ENCODE measurements at regions not wholly inside any gene's neighbourhood (a gene's known extent, or its start where the extent isn't known, plus 50 kb on each side); places are given as distances from the start of the nearest gene placed in this dataset.

DNA sequence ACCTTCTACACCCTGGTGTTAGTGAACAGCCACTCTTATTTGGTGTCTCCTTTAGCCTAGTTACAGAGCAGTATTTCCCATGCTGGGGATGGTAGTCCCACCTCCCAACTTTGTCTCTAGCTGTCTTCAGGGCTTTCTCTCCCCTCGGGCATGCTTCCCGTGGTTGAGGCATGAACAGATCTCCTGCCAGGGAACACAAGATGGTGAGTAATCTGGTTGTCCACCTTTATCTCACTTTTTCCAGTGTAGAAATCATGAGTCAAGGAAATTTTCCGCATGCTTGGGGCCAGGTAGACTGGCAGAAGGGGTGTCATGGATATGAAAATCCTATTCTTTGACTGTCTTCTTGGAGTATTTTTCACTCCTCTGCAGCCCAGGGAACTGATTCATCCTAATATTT is 532.9 kb downstream of the ANXA1 start:
- no peak overlapping the region for H3K4me3 ChIP-seq (ENCODE audit: low read depth, low read length)
- TF ChIP-seq, protein P1, sequence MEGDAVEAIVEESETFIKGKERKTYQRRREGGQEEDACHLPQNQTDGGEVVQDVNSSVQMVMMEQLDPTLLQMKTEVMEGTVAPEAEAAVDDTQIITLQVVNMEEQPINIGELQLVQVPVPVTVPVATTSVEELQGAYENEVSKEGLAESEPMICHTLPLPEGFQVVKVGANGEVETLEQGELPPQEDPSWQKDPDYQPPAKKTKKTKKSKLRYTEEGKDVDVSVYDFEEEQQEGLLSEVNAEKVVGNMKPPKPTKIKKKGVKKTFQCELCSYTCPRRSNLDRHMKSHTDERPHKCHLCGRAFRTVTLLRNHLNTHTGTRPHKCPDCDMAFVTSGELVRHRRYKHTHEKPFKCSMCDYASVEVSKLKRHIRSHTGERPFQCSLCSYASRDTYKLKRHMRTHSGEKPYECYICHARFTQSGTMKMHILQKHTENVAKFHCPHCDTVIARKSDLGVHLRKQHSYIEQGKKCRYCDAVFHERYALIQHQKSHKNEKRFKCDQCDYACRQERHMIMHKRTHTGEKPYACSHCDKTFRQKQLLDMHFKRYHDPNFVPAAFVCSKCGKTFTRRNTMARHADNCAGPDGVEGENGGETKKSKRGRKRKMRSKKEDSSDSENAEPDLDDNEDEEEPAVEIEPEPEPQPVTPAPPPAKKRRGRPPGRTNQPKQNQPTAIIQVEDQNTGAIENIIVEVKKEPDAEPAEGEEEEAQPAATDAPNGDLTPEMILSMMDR (conservative IDR thresholded peaks at IDR 0.05; ENCODE audit: low read depth, low read length): no peak
- DNase-seq (ENCODE audit: low read depth): peak; percentile 61

DNA sequence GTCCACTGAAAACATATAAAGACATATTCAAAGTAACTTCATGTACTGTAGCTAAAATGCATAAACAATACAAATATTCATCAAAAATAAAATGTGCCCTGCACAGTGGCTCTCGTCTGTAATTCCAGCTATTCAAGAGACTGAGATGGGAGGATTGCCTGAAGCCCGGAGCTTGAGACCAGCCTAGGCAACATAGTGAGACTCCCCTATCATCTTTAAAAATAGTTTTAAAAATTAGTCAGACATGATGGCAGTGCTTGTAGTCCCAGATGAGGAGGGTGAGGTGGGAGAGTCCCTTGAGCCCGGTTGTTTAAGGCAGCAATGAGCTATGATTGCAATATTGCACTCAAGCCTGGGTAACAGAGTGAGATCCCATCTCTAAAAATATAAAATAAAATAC is 534.1 kb downstream of the ANXA1 start:
- TF ChIP-seq, protein P1 (conservative IDR thresholded peaks at IDR 0.05; ENCODE audit: low read depth, low read length): no peak
- no peak overlapping the region for H3K4me3 ChIP-seq (ENCODE audit: low read depth, low read length)
- no peak for DNase-seq (ENCODE audit: low read depth)

DNA sequence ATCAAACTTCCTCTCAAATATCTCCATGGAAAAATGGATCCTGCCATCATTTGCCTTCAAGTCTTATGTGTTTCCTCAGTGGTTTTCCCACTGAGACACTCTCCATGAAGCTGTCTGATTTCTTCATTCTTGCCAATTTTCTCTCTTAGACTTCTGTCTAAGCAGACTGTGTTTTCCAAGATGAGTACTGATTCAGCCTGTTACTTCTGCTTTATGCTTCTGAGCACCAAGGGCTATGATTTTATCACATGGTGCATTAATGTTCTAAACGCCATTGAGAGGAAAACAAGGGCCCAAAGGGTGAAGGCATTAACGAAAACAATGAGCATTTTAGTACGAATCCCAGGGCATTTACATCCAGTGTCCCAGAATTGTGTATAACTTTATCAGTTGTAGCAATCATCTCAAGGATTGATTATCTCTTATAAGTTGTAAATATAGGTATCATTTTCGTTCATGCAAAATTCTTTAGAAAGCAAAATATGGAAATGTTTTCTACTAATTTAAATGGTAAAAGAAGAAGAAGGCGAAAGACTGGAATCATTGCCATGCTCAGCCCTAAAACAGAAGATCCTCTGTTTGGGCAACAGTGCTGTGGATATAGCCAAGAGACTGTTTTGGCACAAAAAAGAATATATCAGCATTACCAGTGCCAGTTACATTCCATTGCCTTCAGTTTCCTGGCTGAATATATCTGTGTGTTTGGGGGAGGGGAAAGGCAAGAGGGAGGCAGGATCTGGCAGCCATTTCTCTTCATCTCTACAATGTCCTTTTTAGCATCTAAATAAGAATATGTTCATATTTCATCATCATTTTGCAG is 537.6 kb downstream of the ANXA1 start:
- DNase-seq (ENCODE audit: low read depth): no peak
- TF ChIP-seq, protein P1 (conservative IDR thresholded peaks at IDR 0.05; ENCODE audit: low read depth, low read length): no peak
- H3K4me3 ChIP-seq (ENCODE audit: low read depth, low read length): no peak overlapping the region

DNA sequence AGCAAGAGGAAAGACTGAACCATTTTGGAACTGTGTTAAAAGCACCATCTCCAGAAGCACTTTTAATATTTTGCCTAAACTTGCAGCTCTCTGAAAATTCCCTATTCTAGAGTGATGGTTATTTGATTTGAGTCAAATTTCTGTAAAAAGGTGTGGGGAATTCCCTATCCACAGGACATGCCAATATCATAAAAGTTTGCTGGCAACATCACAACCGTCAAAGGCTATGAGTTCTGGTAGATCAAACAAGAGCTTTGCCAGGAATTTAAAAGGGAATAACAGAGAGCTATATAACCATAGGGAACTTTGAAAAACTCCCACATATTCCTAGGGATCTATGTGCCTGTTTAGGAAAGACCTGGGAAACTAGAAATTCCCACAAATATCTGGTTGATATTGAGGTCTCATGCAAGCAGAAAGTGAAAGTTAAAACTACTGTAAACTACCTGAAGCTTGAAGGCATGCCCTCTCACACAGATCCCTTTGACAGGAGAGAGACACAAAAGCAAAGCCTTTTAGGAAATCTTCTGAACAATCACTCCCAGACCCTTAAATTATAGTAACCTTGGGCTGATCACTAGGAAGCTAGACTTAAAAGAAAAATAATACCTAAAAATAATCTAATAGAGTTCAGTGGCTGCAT is 549.9 kb downstream of the ANXA1 start:
- H3K4me3 ChIP-seq (ENCODE audit: low read depth, low read length): no peak overlapping the region

DNA sequence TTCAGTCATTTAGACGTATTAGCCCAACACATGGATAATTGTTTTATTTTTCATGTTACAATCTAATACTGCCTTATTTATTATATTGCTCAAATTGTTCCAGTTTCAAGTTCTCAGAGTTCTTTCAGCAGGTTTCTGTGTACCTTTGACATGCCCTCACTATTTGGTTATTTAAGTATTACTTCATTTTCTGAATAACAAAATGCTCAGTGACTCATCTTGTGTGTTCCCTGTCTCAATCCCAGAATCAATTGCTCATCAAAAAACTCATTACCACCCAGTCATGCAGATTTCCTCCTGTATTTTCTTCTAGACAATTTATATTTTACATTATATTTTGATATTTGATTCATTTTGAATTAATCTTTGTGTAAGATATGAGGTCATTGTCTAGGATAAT is 562.6 kb downstream of the ANXA1 start:
- no peak overlapping the region for H3K4me3 ChIP-seq (ENCODE audit: low read depth, low read length)
- peak; percentile 72 for DNase-seq (ENCODE audit: low read depth)
- TF ChIP-seq, protein P1 (conservative IDR thresholded peaks at IDR 0.05; ENCODE audit: low read depth, low read length): no peak

More for the DNA sequence above, 549.9 kb downstream of the ANXA1 start:
- TF ChIP-seq, protein P1 (conservative IDR thresholded peaks at IDR 0.05; ENCODE audit: low read depth, low read length): no peak
- DNase-seq (ENCODE audit: low read depth): peak; percentile 41

DNA sequence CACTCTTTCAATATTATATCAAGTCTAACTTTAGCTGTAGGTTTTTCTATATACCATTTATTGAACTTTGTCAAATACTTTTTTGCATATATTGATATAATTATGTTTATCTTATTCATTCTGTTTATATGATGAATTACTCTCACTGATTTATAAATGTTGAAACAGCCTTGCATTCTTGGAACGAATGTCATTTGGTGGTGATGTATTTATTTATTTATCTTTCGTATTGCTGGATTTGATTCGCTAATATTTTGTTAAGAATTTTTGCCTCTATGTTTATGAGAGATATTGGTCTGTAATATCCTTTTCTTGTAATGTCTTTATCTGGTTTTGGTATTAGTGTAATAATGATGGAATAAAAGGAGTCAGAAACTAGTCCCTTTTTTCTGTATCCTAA is 563.9 kb downstream of the ANXA1 start:
- peak; percentile 53 for DNase-seq (ENCODE audit: low read depth)
- TF ChIP-seq, protein P1 (conservative IDR thresholded peaks at IDR 0.05; ENCODE audit: low read depth, low read length): no peak
- H3K4me3 ChIP-seq (ENCODE audit: low read depth, low read length): no peak overlapping the region
